ENCODE measurements at regions not wholly inside any gene's neighbourhood (a gene's known extent, or its start where the extent isn't known, plus 50 kb on each side); places are given as distances from the start of the nearest gene placed in this dataset.

GRCh38 chr3:34851137-34851536 lies 788.2 kb upstream of the ARPP21 start:
- peaks cover 4% of the 10 kb centered on the region for H3K4me1 ChIP-seq (ENCODE audit: insufficient read depth)
- H3K27me3 ChIP-seq (ENCODE audit: insufficient read depth), result no peaks in the 10 kb centered on the region
- Mint-ChIP-seq H3K27ac (no peak overlapping the region), H3K4me1 (peaks cover 2% of the 10 kb centered on the region; the same call in 2 of the 3 replicates), H3K9me3 (no peaks in the 10 kb centered on the region), H3K27me3 (ENCODE audit: insufficient read depth, low read depth, poor library complexity) (peaks cover 2% of the 10 kb centered on the region), H3K4me3 (no peak overlapping the region), H3K36me3 (ENCODE audit: low read depth) (no peaks in the 10 kb centered on the region)
- no peaks in the 10 kb centered on the region for H3F3A ChIP-seq (replicated peaks; ENCODE audit: low read depth)
- no peaks in the 10 kb centered on the region for H4K20me1 ChIP-seq (replicated peaks; ENCODE audit: insufficient read depth)
- H3K36me3 ChIP-seq (ENCODE audit: insufficient read depth), result no peaks in the 10 kb centered on the region
- no peak overlapping the region for H3K4me3 ChIP-seq
- ATAC-seq, result no peak
- no peak overlapping the region for H3K4me2 ChIP-seq
- no peak overlapping the region for H2AFZ ChIP-seq
- DNase-seq (ENCODE audit: low spot score), result no peak
- H3K9me2 ChIP-seq (ENCODE audit: insufficient read depth), result no peaks in the 10 kb centered on the region
- TF ChIP-seq POLR2AphosphoS5 (IDR thresholded peaks at IDR 0.05; ENCODE audit: low read depth) (no peak), ZNF331 (CRISPR knock-in tag; IDR thresholded peaks at IDR 0.05; ENCODE audit: low read depth) (no peak), NANOG (IDR thresholded peaks at IDR 0.05; ENCODE audit: borderline replicate concordance) (no peak), EZH2phosphoT487 (IDR thresholded peaks at IDR 0.05; ENCODE audit: unreplicated experiment) (no peak), ZNF114 (CRISPR knock-in tag; IDR thresholded peaks at IDR 0.05) (no peak), EZH2 (IDR thresholded peaks at IDR 0.05; ENCODE audit: low read depth, unreplicated experiment) (no peak), JUNB (IDR thresholded peaks at IDR 0.05; ENCODE audit: unreplicated experiment) (no peak), STAT1 (IDR thresholded peaks at IDR 0.05; ENCODE audit: unreplicated experiment) (no peak)
- TF ChIP-seq, protein P1, sequence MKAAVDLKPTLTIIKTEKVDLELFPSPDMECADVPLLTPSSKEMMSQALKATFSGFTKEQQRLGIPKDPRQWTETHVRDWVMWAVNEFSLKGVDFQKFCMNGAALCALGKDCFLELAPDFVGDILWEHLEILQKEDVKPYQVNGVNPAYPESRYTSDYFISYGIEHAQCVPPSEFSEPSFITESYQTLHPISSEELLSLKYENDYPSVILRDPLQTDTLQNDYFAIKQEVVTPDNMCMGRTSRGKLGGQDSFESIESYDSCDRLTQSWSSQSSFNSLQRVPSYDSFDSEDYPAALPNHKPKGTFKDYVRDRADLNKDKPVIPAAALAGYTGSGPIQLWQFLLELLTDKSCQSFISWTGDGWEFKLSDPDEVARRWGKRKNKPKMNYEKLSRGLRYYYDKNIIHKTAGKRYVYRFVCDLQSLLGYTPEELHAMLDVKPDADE (IDR thresholded peaks at IDR 0.05), result no peak
- H3K79me2 ChIP-seq (replicated peaks; ENCODE audit: insufficient read depth), result no peaks in the 10 kb centered on the region
- H3K27ac ChIP-seq (ENCODE audit: low read depth), result no peak overlapping the region

DNA sequence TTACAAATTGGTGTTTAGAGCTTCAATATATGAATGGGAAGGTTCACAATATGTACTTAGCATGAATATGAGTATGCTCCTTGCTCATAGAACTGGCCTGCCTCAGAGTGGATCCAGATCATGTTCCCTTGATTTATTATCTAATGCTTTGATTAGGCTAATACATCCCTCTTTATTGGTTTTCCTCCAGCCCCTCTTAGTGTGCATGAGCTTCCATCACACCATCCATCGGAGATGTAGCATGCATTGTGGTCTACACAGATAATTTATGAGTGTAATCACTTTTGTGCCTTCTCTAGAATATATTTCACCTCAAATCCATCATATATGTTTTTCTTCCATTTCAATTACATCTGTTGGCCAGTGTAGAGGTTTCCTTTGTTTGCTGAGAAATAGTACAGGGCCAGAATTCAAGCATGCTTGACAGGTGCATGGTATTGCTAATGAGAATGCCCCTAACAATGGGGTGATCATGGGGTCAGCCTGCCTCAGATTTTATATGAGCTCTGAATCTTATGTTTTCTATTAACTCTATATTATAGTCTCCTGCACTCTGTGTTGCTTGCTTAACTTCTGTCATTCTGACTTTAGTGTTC lies 786.4 kb upstream of the ARPP21 start:
- Mint-ChIP-seq H3K27ac (no peak overlapping the region), H3K4me1 (peaks cover 8% of the 10 kb centered on the region; the same call in 2 of the 3 replicates), H3K27me3 (ENCODE audit: insufficient read depth, low read depth, poor library complexity) (no peaks in the 10 kb centered on the region), H3K9me3 (no peaks in the 10 kb centered on the region), H3K36me3 (ENCODE audit: low read depth) (no peaks in the 10 kb centered on the region), H3K4me3 (no peak overlapping the region)
- peaks cover 13% of the 10 kb centered on the region for H3K4me1 ChIP-seq (ENCODE audit: insufficient read depth)
- H3K36me3 ChIP-seq (ENCODE audit: insufficient read depth), result no peaks in the 10 kb centered on the region
- no peak overlapping the region for H3K4me2 ChIP-seq
- no peaks in the 10 kb centered on the region for H4K20me1 ChIP-seq (replicated peaks; ENCODE audit: insufficient read depth)
- DNase-seq (ENCODE audit: low spot score) (no peak), ATAC-seq (no peak)
- H3K79me2 ChIP-seq (replicated peaks; ENCODE audit: insufficient read depth), result no peaks in the 10 kb centered on the region
- no peak overlapping the region for H3K4me3 ChIP-seq
- H3K9me2 ChIP-seq (ENCODE audit: insufficient read depth), result no peaks in the 10 kb centered on the region
- H3F3A ChIP-seq (replicated peaks; ENCODE audit: low read depth), result no peaks in the 10 kb centered on the region
- H3K27ac ChIP-seq (ENCODE audit: low read depth), result no peak overlapping the region
- H3K27me3 ChIP-seq (ENCODE audit: insufficient read depth), result no peaks in the 10 kb centered on the region
- H2AFZ ChIP-seq, result no peak overlapping the region
- TF ChIP-seq JUNB (IDR thresholded peaks at IDR 0.05; ENCODE audit: unreplicated experiment) (no peak), ZNF114 (CRISPR knock-in tag; IDR thresholded peaks at IDR 0.05) (no peak), ZNF462 (CRISPR knock-in tag; IDR thresholded peaks at IDR 0.05) (no peak), CREB1 (CRISPR knock-in tag; IDR thresholded peaks at IDR 0.05; ENCODE audit: low read depth) (no peak), ZNF331 (CRISPR knock-in tag; IDR thresholded peaks at IDR 0.05; ENCODE audit: low read depth) (no peak), EZH2 (IDR thresholded peaks at IDR 0.05; ENCODE audit: low read depth, unreplicated experiment) (no peak), EZH2phosphoT487 (IDR thresholded peaks at IDR 0.05; ENCODE audit: unreplicated experiment) (no peak), NANOG (IDR thresholded peaks at IDR 0.05; ENCODE audit: borderline replicate concordance) (no peak), STAT1 (IDR thresholded peaks at IDR 0.05; ENCODE audit: unreplicated experiment) (no peak)
- TF ChIP-seq, protein P2, sequence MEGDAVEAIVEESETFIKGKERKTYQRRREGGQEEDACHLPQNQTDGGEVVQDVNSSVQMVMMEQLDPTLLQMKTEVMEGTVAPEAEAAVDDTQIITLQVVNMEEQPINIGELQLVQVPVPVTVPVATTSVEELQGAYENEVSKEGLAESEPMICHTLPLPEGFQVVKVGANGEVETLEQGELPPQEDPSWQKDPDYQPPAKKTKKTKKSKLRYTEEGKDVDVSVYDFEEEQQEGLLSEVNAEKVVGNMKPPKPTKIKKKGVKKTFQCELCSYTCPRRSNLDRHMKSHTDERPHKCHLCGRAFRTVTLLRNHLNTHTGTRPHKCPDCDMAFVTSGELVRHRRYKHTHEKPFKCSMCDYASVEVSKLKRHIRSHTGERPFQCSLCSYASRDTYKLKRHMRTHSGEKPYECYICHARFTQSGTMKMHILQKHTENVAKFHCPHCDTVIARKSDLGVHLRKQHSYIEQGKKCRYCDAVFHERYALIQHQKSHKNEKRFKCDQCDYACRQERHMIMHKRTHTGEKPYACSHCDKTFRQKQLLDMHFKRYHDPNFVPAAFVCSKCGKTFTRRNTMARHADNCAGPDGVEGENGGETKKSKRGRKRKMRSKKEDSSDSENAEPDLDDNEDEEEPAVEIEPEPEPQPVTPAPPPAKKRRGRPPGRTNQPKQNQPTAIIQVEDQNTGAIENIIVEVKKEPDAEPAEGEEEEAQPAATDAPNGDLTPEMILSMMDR (conservative IDR thresholded peaks at IDR 0.05; ENCODE audit: low read depth in 2 of 2), result no peak

All from GM23338 (cell line).